ENCODE measurements at regions not wholly inside any gene's neighbourhood (a gene's known extent, or its start where the extent isn't known, plus 50 kb on each side); places are given as distances from the start of the nearest gene placed in this dataset.

- DNase-seq (ENCODE audit: extremely low read depth, low read depth) = no peak
- TF ChIP-seq CTCF (IDR thresholded peaks at IDR 0.05; ENCODE audit: low read depth, low read length) = no peak
Observed at GRCh38 chr16:82329504-82330192, 159.6 kb upstream of the MPHOSPH6 start.

GRCh38 chr16:82328881-82329469 lies 159.0 kb upstream of the MPHOSPH6 start:
- TF ChIP-seq CTCF (IDR thresholded peaks at IDR 0.05; ENCODE audit: low read depth, low read length) = no peak
- no peak for DNase-seq (ENCODE audit: extremely low read depth, low read depth)

GRCh38 chr16:82323171-82323570 lies 153.1 kb upstream of the MPHOSPH6 start:
- DNase-seq (ENCODE audit: extremely low read depth, low read depth) = no peak
- TF ChIP-seq CTCF (IDR thresholded peaks at IDR 0.05; ENCODE audit: low read depth, low read length) = no peak

GRCh38 chr16:82322177-82322576 lies 152.2 kb upstream of the MPHOSPH6 start:
- no peak for TF ChIP-seq CTCF (IDR thresholded peaks at IDR 0.05; ENCODE audit: low read depth, low read length)
- no peak for DNase-seq (ENCODE audit: extremely low read depth, low read depth)

- no peak for DNase-seq (ENCODE audit: extremely low read depth, low read depth)
- no peak for TF ChIP-seq CTCF (IDR thresholded peaks at IDR 0.05; ENCODE audit: low read depth, low read length)
Observed at GRCh38 chr16:82319038-82319437, 149.0 kb upstream of the MPHOSPH6 start.

GRCh38 chr16:82317411-82318167 lies 147.6 kb upstream of the MPHOSPH6 start:
- TF ChIP-seq CTCF (IDR thresholded peaks at IDR 0.05; ENCODE audit: low read depth, low read length) = no peak

GRCh38 chr16:82313754-82314153 lies 143.7 kb upstream of the MPHOSPH6 start:
- no peak for TF ChIP-seq CTCF (IDR thresholded peaks at IDR 0.05; ENCODE audit: low read depth, low read length)
- no peak for DNase-seq (ENCODE audit: extremely low read depth, low read depth)

More at GRCh38 chr16:82317411-82318167, 147.6 kb upstream of the MPHOSPH6 start:
- DNase-seq (ENCODE audit: extremely low read depth, low read depth) = no peak
